HEK293 (cell line): ENCODE measurements at regions not wholly inside any gene's neighbourhood (a gene's known extent, or its start where the extent isn't known, plus 50 kb on each side); places are given as distances from the start of the nearest gene placed in this dataset.

Experiments used
- CTCF ChIA-PET: fragments of 350-600 bp; formaldehyde crosslinking; extraction: SDS; loops from one replicate; lab custom pipeline; 2021; ENCODE audit warnings: antibody characterized with exemption; lab: Yijun Ruan, JAX
- POLR2A ChIA-PET: fragments of 300-600 bp; formaldehyde crosslinking; extraction: SDS; loops from one replicate; lab custom pipeline; 2020; ENCODE audit warnings: antibody characterized with exemption, inconsistent platforms; lab: Yijun Ruan, JAX
- H3K27ac ChIP-seq: fragments of 200-500 bp; sonication (Bioruptor generic); 2 replicates; pipeline ENCODE4 v1.5.1; 2014; ENCODE audit warnings: low read depth, low read length, control low read depth, inconsistent platforms; ENCODE audit errors: extremely low read depth
- H3K36me3 ChIP-seq, 2 experiments: fragments of 200-500 bp in 1 of 2; sonication (Bioruptor generic) in 1 of 2; 1 replicate in 1 of 2; 2 replicates in 1 of 2; pipeline ENCODE4 v1.5.1; 2014 to 2017; ENCODE audit warnings: inconsistent platforms in 2 of 2, low read length in 2 of 2; ENCODE audit not compliant: control insufficient read depth in 2 of 2, insufficient read depth in 1 of 2
- H3K4me1 ChIP-seq: fragments of 200-500 bp; sonication (Bioruptor generic); 2 replicates; pipeline ENCODE4 v1.5.1; 2014; ENCODE audit warnings: mild to moderate bottlenecking, low read length, inconsistent platforms; ENCODE audit not compliant: control insufficient read depth, insufficient read depth
- H3K4me3 ChIP-seq: 2 replicates; pipeline ENCODE4 v1.5.1; 2011; ENCODE audit warnings: low read depth, mild to moderate bottlenecking, control low read depth, low read length, moderate library complexity
- H3K9me3 ChIP-seq: fragments of 200-500 bp; sonication (Bioruptor generic); 2 replicates; pipeline ENCODE4 v1.5.1; 2014; ENCODE audit warnings: low read depth, low read length, inconsistent platforms; ENCODE audit not compliant: control insufficient read depth, insufficient read depth
- GLI2 ChIP-seq: fragments of 450-650 bp; formaldehyde crosslinking; IDR thresholded peaks from 2 replicates; pipeline ENCODE4; 2017; ENCODE audit warnings: missing biosample characterization, missing genetic modification characterization, low read depth, borderline replicate concordance
- IKZF3 ChIP-seq: fragments of 450-650 bp; IDR thresholded peaks from 2 replicates; pipeline ENCODE4 v1.5.0; 2018; ENCODE audit warnings: missing biosample characterization, mild to moderate bottlenecking, missing genetic modification characterization, moderate library complexity
- KLF7 ChIP-seq: fragments of 450-650 bp; formaldehyde crosslinking; IDR thresholded peaks from 2 replicates; pipeline ENCODE4 v1.5.1; 2016; ENCODE audit warnings: missing biosample characterization, missing genetic modification characterization, borderline replicate concordance
- KLF8 ChIP-seq: fragments of 450-650 bp; formaldehyde crosslinking; IDR thresholded peaks from 2 replicates; pipeline ENCODE4 v1.5.1; 2016; ENCODE audit warnings: missing biosample characterization, missing genetic modification characterization
- PBX3 ChIP-seq: sonication (generic); formaldehyde crosslinking; IDR thresholded peaks from 2 replicates; pipeline ENCODE4 v1.8.1; 2022; ENCODE audit warnings: mild to moderate bottlenecking, moderate library complexity, missing genetic modification reagents
- ZBTB10 ChIP-seq: fragments of 450-650 bp; formaldehyde crosslinking; IDR thresholded peaks from 2 replicates; pipeline ENCODE4 v1.5.1; 2016; ENCODE audit warnings: missing biosample characterization, missing genetic modification characterization
- ZBTB49 ChIP-seq: fragments of 450-650 bp; formaldehyde crosslinking; IDR thresholded peaks from 2 replicates; pipeline ENCODE4 v1.5.1; 2016; ENCODE audit warnings: missing biosample characterization, missing genetic modification characterization, low read depth
- ZNF121 ChIP-seq: fragments of 450-650 bp; formaldehyde crosslinking; IDR thresholded peaks from 2 replicates; pipeline ENCODE4 v1.5.1; 2016; ENCODE audit warnings: missing biosample characterization, missing genetic modification characterization
- ZNF169 ChIP-seq: fragments of 450-650 bp; formaldehyde crosslinking; IDR thresholded peaks from 2 replicates; pipeline ENCODE4 v1.5.1; 2016; ENCODE audit warnings: missing biosample characterization, missing genetic modification characterization
- ZNF221 ChIP-seq: fragments of 450-650 bp; formaldehyde crosslinking; IDR thresholded peaks from 2 replicates; pipeline ENCODE4 v1.5.1; 2017; ENCODE audit warnings: missing biosample characterization, missing genetic modification characterization, borderline replicate concordance
- ZNF324 ChIP-seq: fragments of 450-650 bp; formaldehyde crosslinking; IDR thresholded peaks from 2 replicates; pipeline ENCODE4 v1.5.1; 2016; ENCODE audit warnings: missing biosample characterization, missing genetic modification characterization
- ZNF510 ChIP-seq: fragments of 450-650 bp; formaldehyde crosslinking; IDR thresholded peaks from 2 replicates; pipeline ENCODE4 v1.5.1; 2018; ENCODE audit warnings: mild to moderate bottlenecking, missing genetic modification characterization, missing biosample characterization; ENCODE audit not compliant: insufficient replicate concordance
- ZNF600 ChIP-seq: fragments of 450-650 bp; formaldehyde crosslinking; IDR thresholded peaks from 2 replicates; pipeline ENCODE4 v1.5.1; 2016; ENCODE audit warnings: missing biosample characterization, missing genetic modification characterization
- ZNF660 ChIP-seq: fragments of 450-650 bp; IDR thresholded peaks from 2 replicates; pipeline ENCODE4 v1.5.1; 2018; ENCODE audit warnings: missing biosample characterization, mild to moderate bottlenecking, missing genetic modification characterization
- ZNF701 ChIP-seq: fragments of 450-650 bp; formaldehyde crosslinking; IDR thresholded peaks from 2 replicates; pipeline ENCODE4 v1.5.1; 2016; ENCODE audit warnings: missing biosample characterization, missing genetic modification characterization
- ZSCAN4 ChIP-seq: fragments of 450-650 bp; formaldehyde crosslinking; IDR thresholded peaks from 2 replicates; pipeline ENCODE4 v1.5.1; 2017; ENCODE audit warnings: missing biosample characterization, missing genetic modification characterization
- ZXDB ChIP-seq: fragments of 450-650 bp; formaldehyde crosslinking; IDR thresholded peaks from 2 replicates; pipeline ENCODE4 v1.5.1; 2016; ENCODE audit warnings: missing biosample characterization, missing genetic modification characterization

GRCh38 chr1:47594627-47595026 lies 156.8 kb downstream of the FOXD2 start:
- Histone ChIP-seq H3K4me3 (no peak overlapping the region), H3K9me3 (no peaks in the 10 kb centered on the region), H3K27ac (no peak overlapping the region), H3K36me3 (no peaks in the 10 kb centered on the region), H3K4me1 (no peaks in the 10 kb centered on the region)
- no peak for TF ChIP-seq ZBTB10 (tag by site-specific recombination)
- TF ChIP-seq ZNF121 (tag by site-specific recombination): no peak
- no peak for TF ChIP-seq ZSCAN4 (tag by site-specific recombination)
- no peak for TF ChIP-seq ZNF221 (tag by site-specific recombination)
- no peak for TF ChIP-seq ZNF169
- TF ChIP-seq ZXDB (tag by site-specific recombination): no peak
- TF ChIP-seq KLF8 (tag by site-specific recombination): no peak
- no peak for TF ChIP-seq ZNF600
- TF ChIP-seq ZBTB49: no peak
- POLR2A ChIA-PET: no interaction called here
- CTCF ChIA-PET: interaction anchor here (0.5 to 1.3 kb wide), 3 partner anchors 143 to 205 kb away, joined by 3 read pairs; no protein-coding TSS in a partner anchor

DNA sequence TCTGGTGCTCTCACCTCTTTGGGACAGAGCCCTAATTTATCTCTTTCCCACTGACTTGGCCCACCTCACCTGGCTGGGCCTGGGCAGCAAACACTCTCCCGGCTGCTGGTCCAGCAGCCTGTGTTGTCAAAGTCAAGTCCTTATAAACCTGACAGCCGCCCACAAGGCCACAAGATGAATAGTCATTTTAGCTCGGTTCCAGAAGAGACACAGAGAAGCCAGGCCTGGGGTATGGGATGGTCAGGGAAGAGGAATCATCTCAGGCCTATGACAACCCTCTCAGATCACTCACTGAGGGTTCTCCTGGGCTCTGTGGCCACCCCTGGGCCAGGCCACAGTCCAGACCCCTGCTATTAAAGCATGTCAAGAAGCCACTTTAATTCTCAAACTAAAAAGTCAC lies 158.5 kb downstream of the FOXD2 start:
- Histone ChIP-seq H3K4me1 (no peaks in the 10 kb centered on the region), H3K9me3 (no peaks in the 10 kb centered on the region; the same call in 1 of the 2 replicates), H3K4me3 (no peak overlapping the region), H3K27ac (no peak overlapping the region), H3K36me3 (no peaks in the 10 kb centered on the region)
- no peak for TF ChIP-seq ZNF660 (tag by site-specific recombination)
- no peak for TF ChIP-seq IKZF3 (tag by site-specific recombination)
- TF ChIP-seq GLI2 (tag by site-specific recombination): no peak
- no peak for TF ChIP-seq KLF7 (tag by site-specific recombination)
- no peak for TF ChIP-seq ZNF324 (tag by site-specific recombination)
- TF ChIP-seq ZNF701: no peak
- no peak for TF ChIP-seq ZNF510 (tag by site-specific recombination)
- TF ChIP-seq PBX3 (CRISPR knock-in tag): no peak
- CTCF ChIA-PET: no interaction called here
- POLR2A ChIA-PET: no interaction called here
